IgD-negative memory B cell (primary cell): ENCODE measurements at regions not wholly inside any gene's neighbourhood (a gene's known extent, or its start where the extent isn't known, plus 50 kb on each side); places are given as distances from the start of the nearest gene placed in this dataset.

ENCODE experiments used
- H3K27ac Mint-ChIP-seq, 3 donors: one replicate each; pipeline ENCODE4 v1.8.0; 2020 to 2022; ENCODE audit warnings: mild to moderate bottlenecking in 3 of 3, mixed read lengths in 3 of 3, moderate library complexity in 1 of 3
- H3K27me3 Mint-ChIP-seq: one replicate; pipeline ENCODE4 v1.8.0; 2021; ENCODE audit warnings: mixed read lengths
- H3K36me3 Mint-ChIP-seq: one replicate; pipeline ENCODE4 v1.8.0; 2020; ENCODE audit warnings: mild to moderate bottlenecking, mixed read lengths
- H3K4me1 Mint-ChIP-seq, 3 donors: one replicate each; pipeline ENCODE4 v1.8.0; 2020 to 2022; ENCODE audit warnings: mixed read lengths in 3 of 3, mild to moderate bottlenecking in 1 of 3
- H3K4me3 Mint-ChIP-seq, 4 donors: one replicate each; pipeline ENCODE4 v1.8.0; 2020 to 2022; ENCODE audit warnings: mild to moderate bottlenecking in 4 of 4, mixed read lengths in 4 of 4, moderate library complexity in 3 of 4
- H3K9me3 Mint-ChIP-seq, 3 donors: one replicate each; pipeline ENCODE4 v1.8.0; 2020 to 2021; ENCODE audit warnings: mixed read lengths in 3 of 3, mild to moderate bottlenecking in 1 of 3

GRCh38 chr9:4435197-4435596, 55.1 kb upstream of the SLC1A1 start:
- H3K27ac Mint-ChIP-seq: no peak overlapping the region

GRCh38 chr9:4433379-4433778, 56.9 kb upstream of the SLC1A1 start:
- H3K9me3 Mint-ChIP-seq: peaks cover 0 to 3% (median 0%) of the 10 kb centered on the region in 3 donors
- H3K27ac Mint-ChIP-seq: no peak overlapping the region
- peaks cover 3% of the 10 kb centered on the region for H3K27me3 Mint-ChIP-seq
- no peaks in the 10 kb centered on the region for H3K36me3 Mint-ChIP-seq
- no peak overlapping the region for H3K4me3 Mint-ChIP-seq
- H3K4me1 Mint-ChIP-seq: peaks cover 0 to 6% (median 1%) of the 10 kb centered on the region in 3 donors

More at GRCh38 chr9:4435197-4435596, 55.1 kb upstream of the SLC1A1 start:
- Mint-ChIP-seq H3K27me3 (peaks cover 3% of the 10 kb centered on the region), H3K4me1 (peaks cover 0 to 4% (median 1%) of the 10 kb centered on the region in 3 donors), H3K4me3 (no peak overlapping the region), H3K9me3 (peaks cover 0 to 6% (median 5%) of the 10 kb centered on the region in 3 donors), H3K36me3 (peaks cover 3% of the 10 kb centered on the region)

- Mint-ChIP-seq H3K4me3 (no peak overlapping the region), H3K27ac (no peak overlapping the region), H3K9me3 (no peaks in the 10 kb centered on the region), H3K36me3 (no peaks in the 10 kb centered on the region), H3K27me3 (peaks cover 3% of the 10 kb centered on the region), H3K4me1 (peaks cover 0 to 6% (median 1%) of the 10 kb centered on the region in 3 donors)
Observed at GRCh38 chr9:4430432-4431261, 59.6 kb upstream of the SLC1A1 start.

- Mint-ChIP-seq H3K36me3 (no peaks in the 10 kb centered on the region), H3K27me3 (no peaks in the 10 kb centered on the region), H3K4me3 (no peak overlapping the region), H3K9me3 (no peaks in the 10 kb centered on the region), H3K4me1 (peaks cover 0 to 2% (median 1%) of the 10 kb centered on the region in 3 donors), H3K27ac (no peak overlapping the region)
Observed at GRCh38 chr9:4425319-4426045, 64.8 kb upstream of the SLC1A1 start.

GRCh38 chr9:4424891-4425290, 65.4 kb upstream of the SLC1A1 start:
- H3K27me3 Mint-ChIP-seq: no peaks in the 10 kb centered on the region

GRCh38 chr9:4424038-4424437, 66.2 kb upstream of the SLC1A1 start:
- Mint-ChIP-seq H3K27ac (no peak overlapping the region), H3K4me1 (peaks cover 0 to 1% (median 0%) of the 10 kb centered on the region in 3 donors), H3K27me3 (no peaks in the 10 kb centered on the region), H3K9me3 (no peaks in the 10 kb centered on the region), H3K4me3 (no peak overlapping the region), H3K36me3 (no peaks in the 10 kb centered on the region)

More at GRCh38 chr9:4424891-4425290, 65.4 kb upstream of the SLC1A1 start:
- H3K4me3 Mint-ChIP-seq: no peak overlapping the region
- no peaks in the 10 kb centered on the region for H3K36me3 Mint-ChIP-seq
- H3K27ac Mint-ChIP-seq: no peak overlapping the region
- peaks cover 0 to 1% (median 0%) of the 10 kb centered on the region in 3 donors for H3K4me1 Mint-ChIP-seq
- no peaks in the 10 kb centered on the region for H3K9me3 Mint-ChIP-seq

GRCh38 chr9:4423207-4423610, 67.1 kb upstream of the SLC1A1 start:
- H3K4me1 Mint-ChIP-seq: peaks cover 0 to 1% (median 0%) of the 10 kb centered on the region in 3 donors
- H3K27ac Mint-ChIP-seq: no peak overlapping the region
- H3K36me3 Mint-ChIP-seq: no peaks in the 10 kb centered on the region
- no peaks in the 10 kb centered on the region for H3K27me3 Mint-ChIP-seq
- H3K4me3 Mint-ChIP-seq: no peak overlapping the region
- H3K9me3 Mint-ChIP-seq: no peaks in the 10 kb centered on the region

- Mint-ChIP-seq H3K4me3 (no peak overlapping the region), H3K27me3 (no peaks in the 10 kb centered on the region), H3K36me3 (no peaks in the 10 kb centered on the region), H3K9me3 (no peaks in the 10 kb centered on the region), H3K27ac (no peak overlapping the region), H3K4me1 (peaks cover 0 to 1% (median 0%) of the 10 kb centered on the region in 3 donors)
Observed at GRCh38 chr9:4422495-4422894, 67.8 kb upstream of the SLC1A1 start.

GRCh38 chr9:4421847-4422246, 68.4 kb upstream of the SLC1A1 start:
- Mint-ChIP-seq H3K27me3 (no peaks in the 10 kb centered on the region), H3K27ac (no peak overlapping the region), H3K9me3 (no peaks in the 10 kb centered on the region), H3K36me3 (no peaks in the 10 kb centered on the region), H3K4me1 (peaks cover 0 to 1% (median 0%) of the 10 kb centered on the region in 3 donors), H3K4me3 (no peak overlapping the region)

- H3K4me3 Mint-ChIP-seq: no peak overlapping the region
- no peaks in the 10 kb centered on the region for H3K36me3 Mint-ChIP-seq
- H3K9me3 Mint-ChIP-seq: no peaks in the 10 kb centered on the region
- no peaks in the 10 kb centered on the region for H3K27me3 Mint-ChIP-seq
- peaks cover 0 to 1% (median 0%) of the 10 kb centered on the region in 3 donors for H3K4me1 Mint-ChIP-seq
- H3K27ac Mint-ChIP-seq: no peak overlapping the region
Observed at GRCh38 chr9:4420351-4420750, 69.9 kb upstream of the SLC1A1 start.

- Mint-ChIP-seq H3K4me1 (no peaks in the 10 kb centered on the region), H3K9me3 (peaks cover 0 to 2% (median 0%) of the 10 kb centered on the region in 3 donors), H3K27me3 (no peaks in the 10 kb centered on the region), H3K27ac (no peak overlapping the region), H3K4me3 (no peak overlapping the region), H3K36me3 (no peaks in the 10 kb centered on the region)
Observed at GRCh38 chr9:4417578-4418325, 72.5 kb upstream of the SLC1A1 start.

- no peaks in the 10 kb centered on the region for H3K27me3 Mint-ChIP-seq
- peaks cover 0 to 2% (median 0%) of the 10 kb centered on the region in 3 donors for H3K9me3 Mint-ChIP-seq
- no peaks in the 10 kb centered on the region for H3K4me1 Mint-ChIP-seq
- H3K27ac Mint-ChIP-seq: no peak overlapping the region
- H3K4me3 Mint-ChIP-seq: no peak overlapping the region
- H3K36me3 Mint-ChIP-seq: no peaks in the 10 kb centered on the region
Observed at GRCh38 chr9:4416467-4416866, 73.8 kb upstream of the SLC1A1 start.

- H3K9me3 Mint-ChIP-seq: peaks cover 0 to 2% (median 0%) of the 10 kb centered on the region in 3 donors
- H3K36me3 Mint-ChIP-seq: no peaks in the 10 kb centered on the region
- H3K4me3 Mint-ChIP-seq: no peak overlapping the region
- no peaks in the 10 kb centered on the region for H3K4me1 Mint-ChIP-seq
- H3K27ac Mint-ChIP-seq: no peak overlapping the region
- no peaks in the 10 kb centered on the region for H3K27me3 Mint-ChIP-seq
Observed at GRCh38 chr9:4415281-4415680, 75.0 kb upstream of the SLC1A1 start.

GRCh38 chr9:4413856-4414255, 76.4 kb upstream of the SLC1A1 start:
- Mint-ChIP-seq H3K36me3 (no peaks in the 10 kb centered on the region), H3K27me3 (no peaks in the 10 kb centered on the region), H3K9me3 (peaks cover 0 to 2% (median 0%) of the 10 kb centered on the region in 3 donors), H3K4me1 (no peaks in the 10 kb centered on the region), H3K27ac (no peak overlapping the region), H3K4me3 (no peak overlapping the region)

- Mint-ChIP-seq H3K27ac (no peak overlapping the region), H3K4me3 (no peak overlapping the region), H3K4me1 (no peaks in the 10 kb centered on the region), H3K27me3 (no peaks in the 10 kb centered on the region), H3K9me3 (peaks cover 8 to 23% (median 22%) of the 10 kb centered on the region in 3 donors), H3K36me3 (peaks cover 6% of the 10 kb centered on the region)
Observed at GRCh38 chr9:4404156-4404555, 86.1 kb upstream of the SLC1A1 start.
